Hematopoietic multipotent progenitor cell treated with erythropoietin and hydrocortisone succinate and interleukin-3 and kit ligand, for 6 days (in vitro differentiated cells): ENCODE measurements at regions not wholly inside any gene's neighbourhood (a gene's known extent, or its start where the extent isn't known, plus 50 kb on each side); places are given as distances from the start of the nearest gene placed in this dataset.
"Not testable (repeated sequence)": the region's sequence is repeated elsewhere in the genome, so short reads cannot be mapped to it uniquely, and the experiment has no call there.

Experiments used
- DNase-seq: peaks from one replicate; pipeline ENCODE4 v3.0.0-alpha.2; 2015

DNA sequence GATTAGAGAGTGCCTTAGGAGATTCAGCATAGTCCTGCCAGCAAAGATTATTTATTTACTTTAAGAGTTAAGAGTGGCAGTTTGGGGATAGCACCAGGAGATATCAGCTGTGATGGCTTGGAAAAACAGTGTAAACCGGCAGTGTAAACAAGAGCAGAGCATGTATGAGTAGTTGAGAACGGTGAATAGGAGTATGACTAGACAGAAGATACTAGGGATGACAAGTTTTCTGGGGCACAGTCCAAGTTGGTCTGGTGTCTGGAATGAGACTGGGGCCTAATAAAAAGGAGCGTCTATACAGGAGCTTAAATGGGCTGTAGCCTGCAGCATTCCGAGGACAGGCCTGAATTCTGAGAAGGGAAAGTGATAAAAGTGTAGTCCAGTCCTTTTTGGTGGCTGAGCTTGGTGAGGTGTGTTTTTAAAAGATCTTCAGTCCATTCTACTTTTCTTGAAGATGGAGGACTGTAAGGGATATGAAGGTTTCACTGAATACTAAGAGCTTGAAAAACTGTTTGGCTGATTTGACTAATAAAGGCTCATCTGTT lies 117.8 kb downstream of the TLR5 start:
- not testable (repeated sequence) for DNase-seq

GRCh38 chr1:223026639-223027038 lies 116.4 kb downstream of the TLR5 start:
- not testable (repeated sequence) for DNase-seq

- no peak for DNase-seq
Measured at GRCh38 chr1:223029985-223030769, 112.9 kb downstream of the TLR5 start.

- DNase-seq = no peak
Measured at GRCh38 chr1:223030871-223031400, 112.1 kb downstream of the TLR5 start.

GRCh38 chr1:223031733-223032601 lies 111.1 kb downstream of the TLR5 start:
- no peak for DNase-seq

GRCh38 chr1:223033658-223034057 lies 109.4 kb downstream of the TLR5 start:
- peak; percentile 35 for DNase-seq

DNA sequence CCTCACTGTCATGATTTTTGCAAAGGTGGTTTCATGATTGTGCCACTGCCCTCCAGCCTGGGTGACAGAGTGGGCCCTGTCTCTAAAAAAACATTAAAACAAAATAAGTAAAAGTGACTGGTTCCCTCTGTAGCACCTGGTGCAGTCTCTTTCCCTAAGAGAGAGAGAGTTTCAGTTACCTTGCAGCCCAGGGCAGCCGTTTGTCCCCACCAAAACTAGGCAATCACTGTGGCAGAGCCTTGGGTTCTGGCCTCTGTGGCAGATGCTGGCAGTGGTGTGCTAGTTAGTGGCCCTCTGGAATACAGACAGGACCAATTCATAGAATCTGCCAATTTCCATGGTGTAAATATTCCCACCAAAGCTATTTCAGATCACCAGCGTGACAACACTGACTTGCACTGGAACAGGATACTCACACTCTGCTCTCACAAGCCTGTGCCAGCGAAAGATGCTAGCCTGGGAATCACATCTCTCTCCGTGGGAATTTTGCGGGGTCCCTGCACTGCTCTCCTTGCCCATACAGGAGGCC lies 108.7 kb downstream of the TLR5 start:
- no peak for DNase-seq

- DNase-seq = peak; percentile 8
Measured at GRCh38 chr1:223035724-223036478, 107.1 kb downstream of the TLR5 start.

DNA sequence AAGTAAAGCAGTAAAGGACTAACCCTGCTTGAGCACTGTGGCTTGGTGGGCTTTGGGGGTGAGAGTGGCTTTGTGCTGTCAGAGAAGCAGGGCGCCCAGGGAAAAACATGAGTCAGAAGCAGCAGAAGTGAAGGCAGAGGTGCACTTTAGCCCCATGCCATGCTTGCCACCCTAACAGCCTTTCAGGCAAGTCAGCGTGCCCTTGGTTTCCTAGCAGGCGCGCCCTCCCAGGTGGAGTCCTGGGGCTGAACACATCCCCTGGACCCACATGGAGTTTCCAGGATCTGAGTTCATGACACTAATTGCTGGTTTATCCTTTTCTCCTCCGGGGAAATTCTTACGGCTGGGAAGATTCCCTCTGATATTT lies 106.6 kb downstream of the TLR5 start:
- DNase-seq = no peak

- DNase-seq = no peak
Measured at GRCh38 chr1:223037845-223038244, 105.2 kb downstream of the TLR5 start.

DNA sequence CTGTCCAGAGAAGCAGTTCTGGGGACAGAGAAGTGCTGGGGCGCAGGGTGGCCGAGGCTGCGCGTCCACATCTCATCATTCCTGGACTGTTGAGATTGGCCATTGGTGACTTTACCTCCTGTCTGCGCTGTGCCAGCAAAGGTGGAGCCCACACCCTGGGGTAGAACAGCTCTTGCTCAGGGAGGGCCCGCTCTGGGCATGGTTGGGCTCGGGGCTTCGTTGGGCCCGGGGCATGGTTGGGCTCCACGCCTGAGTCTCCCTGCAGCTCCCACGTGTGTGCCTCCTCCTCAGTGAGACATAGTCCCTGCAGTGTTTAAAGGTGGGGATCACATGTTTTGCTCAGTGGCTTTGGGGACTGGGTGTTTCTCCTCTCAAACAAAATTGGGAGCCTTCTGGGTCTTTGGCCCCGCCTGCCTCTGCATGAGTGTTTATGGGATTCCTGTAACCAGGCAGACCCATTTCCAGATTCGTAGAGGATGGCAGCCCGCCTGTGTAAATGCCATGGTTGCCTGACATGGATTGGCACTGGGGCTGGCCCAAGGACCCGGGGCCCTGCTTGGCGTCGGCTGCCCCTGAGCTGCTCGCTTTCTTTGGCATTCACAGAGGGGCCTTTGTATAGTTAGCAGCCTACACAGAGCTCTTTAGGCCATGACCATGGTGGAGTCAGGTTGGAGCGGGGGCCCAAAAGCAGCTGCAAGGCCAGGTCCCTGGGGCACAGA lies 104.6 kb downstream of the TLR5 start:
- DNase-seq = no peak

- no peak for DNase-seq
Measured at GRCh38 chr1:223039990-223040389, 103.1 kb downstream of the TLR5 start.

DNA sequence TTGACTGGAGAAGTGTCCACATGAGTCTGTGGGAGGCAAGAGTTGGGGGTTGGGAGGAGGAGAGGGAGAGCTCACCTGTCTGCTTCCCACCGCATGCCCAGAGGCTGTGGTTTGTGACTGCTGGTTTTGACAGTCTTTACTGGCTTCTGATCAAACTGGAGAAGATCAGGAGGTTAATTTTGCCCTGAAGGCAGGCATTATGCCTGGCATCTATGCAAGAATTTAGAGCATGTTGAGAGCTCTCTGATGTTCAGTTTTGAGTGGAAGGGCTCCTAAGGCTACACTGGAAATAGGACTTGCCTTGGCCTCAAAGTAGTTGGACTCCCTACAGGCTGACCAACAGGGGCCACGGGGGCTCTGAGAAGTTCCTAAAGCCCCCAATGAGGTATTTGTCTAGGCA lies 101.6 kb downstream of the TLR5 start:
- no peak for DNase-seq

- DNase-seq = no peak
Measured at GRCh38 chr1:223045164-223045957, 97.7 kb downstream of the TLR5 start.

DNA sequence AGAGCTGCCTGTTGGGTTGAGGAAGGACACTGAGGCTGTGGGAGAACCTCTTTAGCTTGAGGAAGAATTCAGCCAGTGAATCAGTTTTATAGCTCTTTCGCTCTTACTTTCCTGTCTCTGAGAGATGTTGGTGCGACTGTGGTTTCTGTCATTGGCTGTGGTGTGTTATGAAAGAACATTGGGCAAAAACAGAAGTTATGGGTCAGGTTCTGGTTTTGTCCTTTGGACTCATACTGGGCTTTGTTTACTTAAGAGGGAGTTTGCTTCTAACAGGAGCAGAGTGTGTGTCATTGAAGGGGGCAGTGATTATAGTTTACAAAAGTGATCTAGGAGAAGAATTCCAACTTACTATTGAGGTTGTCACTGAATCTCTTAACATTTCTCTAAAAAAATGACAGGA lies 97.0 kb downstream of the TLR5 start:
- DNase-seq = no peak

- not testable (repeated sequence) for DNase-seq
Measured at GRCh38 chr1:223046463-223046862, 96.6 kb downstream of the TLR5 start.

- no peak for DNase-seq
Measured at GRCh38 chr1:223048026-223048425, 95.0 kb downstream of the TLR5 start.

- DNase-seq = no peak
Measured at GRCh38 chr1:223052462-223052861, 90.6 kb downstream of the TLR5 start.

- no peak for DNase-seq
Measured at GRCh38 chr1:223052931-223053330, 90.1 kb downstream of the TLR5 start.

- no peak for DNase-seq
Measured at GRCh38 chr1:223056802-223057201, 86.2 kb downstream of the TLR5 start.

DNA sequence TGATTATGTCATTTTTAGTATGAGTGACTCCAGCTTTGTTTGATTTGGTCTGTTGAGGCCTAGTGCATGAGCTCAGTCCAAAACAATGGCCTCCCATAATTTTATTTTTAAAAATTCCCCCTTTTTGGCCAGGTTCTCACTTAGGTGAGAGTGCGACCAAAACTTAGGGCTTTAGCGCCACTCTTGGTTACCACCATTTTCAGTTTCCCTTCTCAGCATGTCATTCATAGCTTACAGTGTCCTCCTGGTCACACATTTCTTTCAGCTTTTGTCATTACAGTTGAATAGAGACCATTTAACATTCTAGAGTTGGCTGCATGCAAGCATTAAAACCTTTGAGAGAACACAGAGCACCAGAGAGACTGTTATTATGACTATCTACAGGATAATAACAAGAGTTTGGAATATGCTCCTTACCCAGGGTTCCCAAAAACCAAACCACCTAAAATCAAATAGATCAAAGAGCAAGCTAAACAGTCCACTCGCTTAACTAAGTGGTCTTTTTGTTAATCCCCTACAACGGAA lies 85.4 kb downstream of the TLR5 start:
- no peak for DNase-seq
